ENCODE measurements at regions not wholly inside any gene's neighbourhood (a gene's known extent, or its start where the extent isn't known, plus 50 kb on each side); places are given as distances from the start of the nearest gene placed in this dataset.

DNA sequence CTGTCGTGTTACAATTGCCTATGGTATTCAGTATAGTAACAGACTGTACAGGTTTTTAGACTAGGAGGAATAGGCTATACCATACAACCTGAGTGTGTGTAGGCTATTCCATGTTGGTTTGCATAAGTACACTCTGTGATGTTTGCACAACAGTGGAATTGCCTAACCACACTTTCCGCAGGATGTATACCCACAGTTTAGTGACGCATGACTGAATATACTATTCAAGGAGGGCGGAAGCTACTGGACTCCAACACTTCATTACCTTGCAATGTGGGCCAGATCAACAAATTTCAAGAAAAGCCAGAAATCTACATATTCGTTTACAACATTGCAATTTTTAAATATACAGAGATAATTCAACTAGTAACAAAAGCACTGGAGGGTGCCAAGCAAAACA is 317.2 kb downstream of the PDGFC start:
- DNase-seq: no peak

DNA sequence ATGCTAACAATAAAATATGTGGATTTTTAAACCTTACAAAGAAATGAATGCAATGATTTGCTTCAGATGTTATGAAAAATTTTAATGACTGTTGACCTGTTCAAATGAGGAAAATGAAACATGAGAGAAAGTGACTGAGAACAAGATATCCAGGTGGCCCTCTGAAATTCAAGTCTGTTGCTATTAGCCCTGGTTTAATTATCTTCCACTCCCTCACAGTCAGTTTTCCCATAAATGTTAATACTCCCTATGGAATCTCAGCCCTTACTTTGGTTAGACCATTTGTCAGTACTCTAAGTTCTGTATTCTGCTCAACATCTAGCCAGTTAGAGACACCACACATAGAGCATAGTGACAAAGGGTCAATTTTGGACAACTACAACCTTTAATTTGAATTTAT is 327.8 kb downstream of the PDGFC start:
- DNase-seq: no peak

DNA sequence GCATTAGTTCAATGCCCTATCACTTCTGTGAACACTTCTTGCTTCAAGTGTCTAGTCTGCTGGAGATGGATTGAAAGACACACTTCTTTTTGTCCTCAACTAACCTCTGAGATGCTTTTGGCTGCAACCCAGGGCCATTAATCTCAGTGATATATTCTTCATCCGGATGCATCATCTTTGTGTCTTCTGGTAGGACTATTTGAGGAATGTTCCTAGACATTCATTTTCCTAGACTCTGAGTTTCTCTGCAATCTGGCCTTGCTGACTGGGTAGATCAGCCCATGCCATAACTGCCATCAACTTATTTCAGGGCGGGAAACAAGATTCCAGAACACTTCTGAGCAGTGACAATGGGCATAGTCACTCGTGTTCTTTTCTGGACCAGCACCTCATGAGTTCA is 329.4 kb downstream of the PDGFC start:
- DNase-seq: no peak

DNA sequence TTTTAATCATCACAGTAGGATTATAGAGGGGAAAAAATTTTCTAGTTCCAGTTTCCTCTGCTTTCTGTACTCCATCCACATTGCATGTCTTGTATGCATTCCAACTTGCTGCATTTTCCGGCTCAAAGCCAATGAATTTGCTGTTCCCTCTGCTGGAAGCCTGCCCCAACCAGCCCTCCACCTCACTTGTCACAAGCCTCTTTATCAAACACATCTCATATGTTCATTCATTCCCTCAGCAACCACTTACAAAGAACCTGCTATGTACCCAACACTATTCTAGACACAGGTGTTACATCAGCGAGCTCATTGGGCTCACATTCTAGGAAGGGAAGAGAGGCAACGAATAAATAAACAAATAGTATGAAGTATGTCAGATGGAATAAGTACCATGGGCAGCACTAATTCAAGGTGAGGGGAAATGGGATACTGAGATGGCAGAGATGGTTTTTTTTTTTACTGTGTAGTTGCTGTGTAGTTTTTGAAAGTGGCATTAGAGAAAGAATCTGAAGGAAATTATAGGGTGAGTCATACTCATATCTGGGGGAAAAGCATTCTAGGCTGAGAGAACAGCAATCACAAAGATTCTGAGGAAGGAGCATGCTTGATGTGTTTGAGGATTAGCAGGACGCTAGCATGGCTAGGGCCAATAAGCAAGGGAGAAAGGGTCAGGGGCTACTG is 332.5 kb downstream of the PDGFC start:
- DNase-seq: no peak

DNA sequence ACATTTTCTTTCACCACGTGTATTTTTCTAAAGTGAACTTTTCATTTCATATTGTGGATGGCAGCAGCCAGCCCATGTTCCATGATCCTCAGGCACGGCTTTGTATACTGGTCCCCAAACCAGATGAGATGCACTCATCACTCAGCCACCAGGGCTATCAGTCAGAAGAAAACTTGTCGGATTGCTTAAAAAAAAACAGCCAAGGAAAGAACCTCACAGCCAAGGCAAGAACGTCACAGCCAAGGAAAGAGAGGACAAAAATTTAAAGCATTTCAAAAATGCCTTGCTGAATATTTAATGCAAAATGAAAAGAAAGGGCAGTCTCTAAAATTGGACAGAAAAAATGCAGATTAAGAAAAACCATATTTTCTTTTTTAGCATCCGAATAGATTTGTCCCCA is 333.3 kb downstream of the PDGFC start:
- no peak for DNase-seq

DNA sequence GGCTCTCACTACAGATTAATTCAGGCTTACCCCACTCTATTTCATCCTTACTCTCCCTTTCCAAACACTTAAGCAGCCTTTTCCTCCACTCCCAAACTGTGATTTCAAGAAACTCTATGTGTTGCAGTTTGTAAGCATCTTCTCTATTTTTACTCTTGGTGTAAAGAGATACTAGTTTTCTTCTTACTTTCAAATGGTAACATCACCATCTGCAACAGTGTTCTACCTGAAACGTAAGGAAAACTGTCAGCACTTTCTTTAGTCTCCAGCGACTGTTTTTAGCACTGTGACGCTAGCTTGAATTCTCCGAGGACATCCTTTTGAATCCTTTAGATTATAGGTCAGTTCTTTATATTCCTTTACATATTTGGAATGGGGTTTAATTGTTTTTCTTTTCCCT is 335.2 kb downstream of the PDGFC start:
- DNase-seq: no peak

DNA sequence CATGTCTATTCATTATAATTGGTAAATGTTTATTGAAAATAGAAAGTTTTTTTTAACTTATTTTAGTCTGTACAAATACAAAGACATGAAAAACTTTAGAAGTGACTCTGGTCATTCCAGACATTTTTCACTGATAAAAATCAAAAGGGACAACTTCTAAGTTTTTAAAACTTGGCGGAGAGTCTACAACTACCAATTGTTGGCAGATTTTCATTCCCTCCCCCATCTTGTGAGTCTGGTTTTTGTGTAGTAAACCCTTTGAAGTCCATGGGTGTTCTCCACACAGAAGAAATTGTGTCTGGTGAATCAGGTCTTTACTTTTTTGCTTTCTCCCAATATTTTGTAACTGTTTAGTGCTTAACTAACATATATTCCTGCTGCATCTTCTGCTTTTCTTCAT is 336.5 kb downstream of the PDGFC start:
- DNase-seq: no peak

DNA sequence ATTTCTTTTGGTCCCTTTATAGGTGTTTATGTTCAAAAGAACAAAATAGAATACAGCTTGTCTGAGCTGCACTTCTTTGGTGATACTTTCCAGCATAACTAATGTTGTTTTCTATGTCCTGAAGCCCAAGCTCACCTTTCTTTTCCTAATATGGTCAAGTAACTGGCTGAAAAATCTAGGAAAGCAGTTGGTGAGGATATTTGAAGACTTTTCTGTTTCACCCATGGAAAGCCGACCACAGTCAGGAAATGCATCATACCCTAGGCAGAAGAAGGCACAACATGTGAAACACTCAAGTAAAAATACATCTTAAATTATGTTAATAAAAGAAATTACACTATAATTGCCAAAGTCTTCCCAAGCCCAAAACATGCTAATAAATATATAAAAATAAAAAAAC is 337.0 kb downstream of the PDGFC start:
- DNase-seq: no peak

DNA sequence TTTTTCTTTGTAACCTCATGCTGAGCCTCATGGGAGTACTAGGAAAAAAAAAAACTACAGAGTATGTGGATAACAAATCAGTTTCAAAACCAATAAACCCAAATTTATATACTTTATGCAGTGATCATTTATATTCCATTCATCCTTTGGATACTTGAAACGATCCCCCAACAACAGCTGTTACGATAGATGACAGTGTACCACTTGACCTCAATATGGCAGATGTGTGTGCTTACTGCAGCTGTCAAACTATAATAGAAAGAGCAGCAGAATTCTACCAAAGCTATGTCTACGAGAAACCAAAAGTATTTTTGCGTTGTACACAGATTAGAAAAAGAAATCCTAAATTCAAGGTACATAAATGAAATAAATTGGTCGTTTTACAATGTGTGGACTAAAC is 337.8 kb downstream of the PDGFC start:
- DNase-seq: no peak

DNA sequence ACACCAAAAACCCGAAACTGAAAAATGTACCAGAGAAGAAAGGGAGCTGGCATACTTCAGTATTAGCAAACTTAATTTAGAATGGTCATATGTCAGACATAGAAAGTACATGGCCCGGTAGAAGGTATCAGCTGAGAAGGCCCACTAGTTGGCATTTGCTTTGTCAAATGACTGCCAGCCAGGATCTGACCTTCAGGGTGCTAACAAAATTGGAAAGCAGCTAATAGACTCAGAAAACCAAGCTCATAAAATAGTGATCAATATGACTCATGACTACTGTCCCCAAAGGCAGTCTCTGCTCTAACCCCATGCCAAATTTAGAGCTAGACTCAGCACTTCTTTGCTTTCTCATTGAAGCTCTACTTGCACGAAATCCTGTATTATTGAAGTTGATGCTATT is 342.7 kb downstream of the PDGFC start:
- DNase-seq: no peak

DNA sequence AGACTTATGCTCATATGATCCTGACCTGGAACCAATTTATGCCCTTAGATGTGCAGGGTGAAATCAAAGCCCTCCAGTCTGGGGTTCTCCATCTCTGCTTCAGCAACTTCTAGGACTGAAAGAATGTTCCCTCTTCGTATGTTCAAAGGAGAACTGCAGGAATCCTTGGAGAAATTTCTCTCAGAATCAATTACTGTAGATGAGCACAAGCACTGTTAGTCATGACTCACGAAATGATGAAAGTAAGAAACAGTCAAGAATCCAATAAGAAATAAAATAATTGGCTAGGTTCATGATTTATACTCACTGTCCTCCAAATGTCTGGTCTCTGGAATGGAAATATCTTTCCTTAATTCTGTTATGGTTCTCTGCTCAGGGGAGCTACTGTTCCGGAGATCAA is 348.2 kb downstream of the PDGFC start:
- no peak for DNase-seq

DNA sequence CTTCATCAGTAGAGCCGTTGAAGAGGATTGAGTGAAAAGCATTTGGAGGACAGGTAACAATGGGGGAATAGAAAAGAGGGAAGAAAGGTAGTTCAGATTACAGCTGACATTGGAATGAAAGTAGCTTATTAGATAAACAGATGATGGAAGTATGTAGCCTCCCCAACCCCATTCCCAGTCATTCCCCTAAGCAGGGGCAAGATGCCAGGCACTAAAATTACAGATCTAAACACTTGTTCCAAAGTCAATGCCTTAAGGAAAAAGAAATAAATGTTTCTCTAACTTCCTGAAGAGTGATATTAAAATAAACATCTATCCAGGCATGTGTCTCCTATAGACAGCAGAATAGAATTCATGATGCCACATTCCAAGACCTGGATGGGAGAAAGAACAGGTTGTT is 350.8 kb downstream of the PDGFC start:
- no peak for DNase-seq

DNA sequence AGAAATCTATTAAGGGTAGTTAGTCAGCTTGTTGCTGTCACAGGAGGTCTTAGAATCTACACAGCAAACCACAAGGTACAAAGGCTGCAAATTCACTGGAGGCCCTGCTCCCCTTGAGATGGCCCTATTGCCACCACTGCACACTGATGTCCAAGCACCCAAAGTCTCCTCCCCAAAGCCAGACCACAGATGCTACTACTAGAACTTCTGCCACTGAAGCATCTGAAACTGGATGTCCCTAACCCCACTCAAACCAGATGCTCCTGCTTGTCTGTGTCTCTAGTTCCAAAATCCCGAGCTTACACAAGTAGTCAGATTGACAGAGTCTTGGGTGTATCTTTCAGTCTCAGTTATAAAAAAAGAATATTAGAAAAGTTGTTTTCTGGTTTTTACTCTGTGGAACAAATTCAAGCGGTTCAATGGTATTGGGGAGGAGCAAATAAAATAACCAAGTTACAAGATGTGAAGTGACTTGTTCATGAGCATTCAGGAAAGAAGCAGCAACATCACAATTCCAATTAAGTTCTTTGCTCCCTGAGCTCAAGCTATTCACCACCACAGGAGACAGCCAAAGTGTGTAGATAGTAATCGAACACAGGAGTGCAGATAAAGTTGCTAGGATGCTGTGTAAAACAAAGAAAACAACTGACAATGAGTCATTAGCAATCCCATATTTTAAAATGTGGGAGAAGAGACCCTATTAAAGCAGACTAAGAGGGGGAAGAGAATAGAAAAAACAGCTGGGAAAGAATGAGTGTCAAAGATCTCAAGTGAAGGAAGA is 352.3 kb downstream of the PDGFC start:
- DNase-seq: no peak

DNA sequence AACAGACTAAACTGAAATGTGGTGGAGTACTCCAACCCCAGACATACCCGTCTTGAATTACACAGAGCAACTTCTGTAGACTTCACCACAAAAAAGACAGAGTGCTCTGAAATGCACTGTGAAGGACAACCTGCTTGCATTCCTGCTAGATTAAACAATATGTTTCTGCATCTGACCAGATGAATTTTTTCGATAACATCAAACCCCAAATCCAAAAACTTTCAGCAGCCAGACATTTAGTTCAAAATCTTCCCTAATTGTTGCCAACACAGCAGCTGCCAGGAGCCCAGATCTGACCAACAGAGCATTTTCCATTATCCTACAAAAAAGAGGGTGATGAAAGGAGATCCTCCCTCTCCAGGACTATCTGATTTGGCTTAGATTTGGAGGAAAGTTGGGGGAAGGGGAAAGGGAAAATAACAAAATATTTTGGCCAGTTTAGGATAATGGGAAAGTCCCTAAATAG is 356.5 kb downstream of the PDGFC start:
- no peak for DNase-seq

DNA sequence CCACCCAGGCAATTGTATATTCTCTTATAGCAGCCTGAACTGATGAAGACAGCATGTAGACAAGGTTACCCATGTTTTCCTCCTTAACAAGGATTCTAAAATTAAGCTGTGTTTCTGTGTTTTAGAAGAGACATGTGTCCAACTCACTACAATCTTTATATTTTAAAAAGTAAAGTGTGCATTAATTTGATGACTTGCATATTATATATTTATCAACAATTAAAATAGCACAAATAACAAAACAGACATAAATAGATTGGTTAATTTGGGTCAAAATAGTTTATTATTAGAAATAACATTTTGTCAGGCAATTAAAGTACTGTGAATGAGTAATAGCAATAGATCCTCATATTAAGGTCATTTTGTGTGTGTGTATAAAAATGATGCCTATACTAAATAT is 357.1 kb downstream of the PDGFC start:
- DNase-seq: no peak

DNA sequence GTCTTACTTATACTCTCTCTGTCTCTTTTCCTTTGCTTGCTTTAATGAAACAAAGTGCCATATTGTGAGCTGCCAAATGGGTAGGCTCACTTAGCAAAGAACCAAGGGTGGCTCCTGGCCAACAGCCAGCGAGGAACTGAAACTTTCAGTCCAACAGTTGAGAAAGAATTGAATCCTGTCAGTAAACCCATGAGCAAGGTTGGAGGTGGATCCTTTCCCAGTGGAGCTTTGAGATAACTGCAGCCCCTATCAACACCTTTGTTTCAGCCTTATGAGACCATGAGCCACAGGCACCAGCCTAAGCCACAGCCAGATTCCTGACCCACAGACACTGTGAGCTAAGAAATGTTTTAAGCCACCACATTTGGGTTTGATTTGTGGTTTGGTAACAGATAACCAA is 362.2 kb downstream of the PDGFC start:
- no peak for DNase-seq

DNA sequence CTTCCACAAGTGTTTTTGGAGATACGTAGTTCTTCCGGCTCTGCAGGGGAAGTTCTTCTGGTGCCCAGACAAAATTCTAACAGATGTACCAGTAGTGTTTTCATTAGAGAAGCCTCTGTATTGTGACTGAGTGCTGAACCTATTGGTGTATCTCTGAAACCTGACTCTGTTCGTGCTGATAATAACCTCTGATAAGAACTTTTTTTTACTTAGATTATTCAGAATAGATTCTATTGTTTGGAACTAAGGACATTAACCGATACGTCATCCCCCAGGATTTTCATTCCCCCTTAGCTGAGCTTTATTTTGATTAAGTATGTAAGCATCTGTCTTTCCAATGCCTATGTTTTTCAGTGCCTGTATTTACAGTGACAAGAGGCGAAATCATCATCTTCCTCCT is 362.9 kb downstream of the PDGFC start:
- no peak for DNase-seq

DNA sequence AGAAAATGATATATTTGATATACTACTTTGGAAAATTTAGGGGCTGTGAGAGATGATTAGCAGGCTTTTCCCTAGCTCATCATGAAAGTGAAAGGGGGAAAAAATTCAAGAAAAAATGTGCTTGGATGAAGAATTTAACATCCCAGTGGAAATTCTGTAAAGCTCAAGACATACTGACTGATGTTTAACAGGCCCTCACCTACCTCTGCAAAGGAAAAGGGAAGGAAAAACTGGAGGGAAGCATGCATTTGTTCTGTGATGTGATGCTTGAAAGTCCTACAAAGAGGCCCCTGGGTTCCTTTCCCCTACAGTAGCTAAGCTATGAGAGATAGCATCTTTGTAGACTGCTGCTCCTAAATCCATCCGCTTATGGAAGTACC is 364.1 kb downstream of the PDGFC start:
- no peak for DNase-seq

DNA sequence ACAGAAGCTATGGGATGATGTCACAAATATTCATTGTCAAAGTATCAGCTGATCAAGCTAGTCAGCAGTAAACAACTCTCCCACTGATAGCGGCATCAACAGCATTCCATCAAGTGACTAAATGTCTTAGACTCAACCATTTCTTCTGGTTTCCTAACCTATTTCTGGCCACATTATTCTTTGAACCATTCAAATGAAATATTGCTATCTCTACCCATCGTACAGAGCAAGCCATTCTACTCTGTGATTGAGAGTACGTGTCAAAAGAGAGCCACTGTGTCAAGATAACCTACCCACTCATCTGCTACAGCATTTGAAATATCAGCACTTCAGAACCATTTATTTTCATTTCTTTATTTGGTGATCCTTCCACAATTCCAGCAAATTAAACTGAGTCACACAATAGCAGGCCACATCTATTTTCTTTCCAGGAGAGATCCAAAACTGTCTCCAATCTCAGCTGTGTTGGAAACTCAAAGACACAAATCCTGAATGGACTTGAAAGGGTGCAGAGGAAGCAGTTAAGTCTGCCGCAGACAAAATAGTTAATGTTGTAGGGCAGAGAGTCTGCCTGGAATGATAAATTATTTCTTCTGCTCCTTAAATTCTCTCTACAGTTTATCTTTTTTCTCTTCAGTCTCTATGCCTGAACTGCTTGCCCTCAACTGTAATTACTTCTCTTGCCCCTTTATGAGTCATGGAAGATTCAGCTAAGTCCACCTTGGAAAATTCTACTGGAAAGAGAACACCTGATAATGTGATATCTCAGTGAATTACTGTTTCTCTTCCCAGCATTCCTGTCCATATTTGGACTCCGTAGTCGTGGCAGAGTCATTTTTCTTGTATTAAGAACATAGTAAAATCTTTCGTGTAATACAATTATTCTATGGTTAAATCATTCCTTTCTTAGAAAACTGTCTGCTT is 364.8 kb downstream of the PDGFC start:
- DNase-seq: no peak

DNA sequence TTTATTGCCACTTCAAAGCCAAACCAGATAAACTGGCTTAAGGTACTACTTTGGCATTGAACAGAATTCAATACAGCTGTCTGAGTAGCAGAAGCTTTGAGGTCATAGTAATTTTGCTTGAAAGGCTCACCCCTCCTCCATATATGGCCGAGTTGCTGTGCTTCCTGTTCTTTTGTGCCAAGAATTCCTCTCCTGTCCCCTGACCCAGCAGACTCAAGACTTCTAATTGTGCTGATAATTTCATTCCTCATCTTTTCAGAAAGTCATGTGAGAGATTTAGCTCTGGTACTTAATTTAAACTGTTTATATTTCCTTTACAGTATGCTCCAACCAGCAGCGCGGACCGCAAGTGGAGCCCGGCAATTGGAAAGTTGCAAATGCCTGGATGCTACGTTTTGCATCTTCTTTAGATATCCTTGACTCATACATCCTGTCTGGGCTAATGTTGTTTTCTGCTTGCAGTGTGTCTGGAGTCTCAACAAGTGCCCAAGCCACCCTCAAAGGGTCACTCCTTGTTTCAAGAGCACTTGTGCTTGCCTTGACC is 373.4 kb downstream of the PDGFC start:
- no peak for DNase-seq

DNA sequence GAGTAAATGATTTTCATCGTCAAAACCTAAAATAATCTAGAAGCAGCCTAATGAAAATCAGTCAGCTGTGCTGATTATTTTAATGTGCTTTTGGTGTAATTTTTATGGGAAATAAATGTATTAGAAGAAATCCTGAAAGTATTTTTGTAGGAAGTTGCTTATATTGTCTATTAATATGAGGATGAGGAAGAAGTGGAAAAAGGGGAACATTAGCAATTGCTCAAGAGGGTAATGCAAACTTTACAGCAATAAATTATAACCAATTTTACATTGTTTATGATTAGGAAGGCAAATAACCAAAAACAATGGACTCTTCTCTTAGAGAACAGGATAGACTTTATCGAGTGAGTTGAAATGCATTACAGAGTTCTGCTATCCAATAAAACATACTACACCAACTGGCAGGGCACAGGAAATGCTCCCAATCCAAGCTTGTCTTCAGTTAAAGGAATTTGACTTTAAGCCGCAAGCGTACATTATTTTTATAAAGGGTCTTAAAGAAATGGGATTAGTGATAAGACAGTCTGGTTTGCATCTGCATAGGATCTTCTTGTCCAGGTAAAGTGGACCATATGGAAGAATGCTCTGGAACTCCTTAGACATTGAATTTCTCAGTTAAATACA is 374.8 kb downstream of the PDGFC start:
- no peak for DNase-seq

DNA sequence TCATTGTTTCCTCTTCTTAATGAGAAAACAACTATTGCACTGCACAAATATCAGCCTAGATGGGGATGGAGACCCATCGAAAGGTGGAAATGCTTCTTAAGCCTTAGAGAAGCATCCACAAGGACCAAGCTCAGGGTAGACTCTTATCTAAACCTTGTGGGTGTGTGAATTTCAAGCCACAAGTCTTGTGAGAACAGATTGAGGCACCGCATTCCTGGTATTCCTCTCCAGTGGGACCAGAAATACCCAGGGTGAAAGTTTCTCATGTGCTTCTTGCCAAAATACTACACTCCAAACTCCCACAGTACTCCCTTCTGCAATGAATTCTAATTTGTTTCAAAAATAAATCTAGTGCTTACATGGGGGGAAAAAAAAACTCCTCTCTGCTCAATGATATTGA is 375.6 kb downstream of the PDGFC start:
- no peak for DNase-seq
